ENCODE measurements at regions not wholly inside any gene's neighbourhood (a gene's known extent, or its start where the extent isn't known, plus 50 kb on each side); places are given as distances from the start of the nearest gene placed in this dataset.

DNA sequence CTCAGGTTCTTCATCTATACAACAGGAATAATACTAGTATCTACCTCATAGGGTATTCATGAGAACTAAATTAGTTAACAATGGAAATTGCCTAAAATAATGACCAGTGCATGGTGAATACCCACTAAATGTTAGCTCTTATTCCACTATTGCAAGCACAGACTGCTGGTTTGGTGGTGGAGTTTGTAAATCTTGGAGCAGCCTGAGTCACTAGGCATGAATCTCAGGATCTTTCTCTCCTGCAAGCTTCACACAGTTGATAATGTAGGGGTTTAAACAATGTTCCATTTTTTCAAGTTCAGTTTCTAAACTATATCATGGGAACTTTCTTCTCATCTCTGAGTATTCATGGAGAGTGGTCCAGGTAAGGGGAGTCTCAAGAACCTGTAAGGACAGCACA lies 84.0 kb downstream of the OSR1 start:
- Histone ChIP-seq H3K9me2 (replicated peaks; ENCODE audit: low read length) (no peaks in the 10 kb centered on the region), H3K27me3 (ENCODE audit: low read length) (no peaks in the 10 kb centered on the region), H3K4me3 (ENCODE audit: low read length) (no peak overlapping the region), H3F3A (ENCODE audit: low read length, unreplicated experiment) (no peaks in the 10 kb centered on the region), H3K4me2 (ENCODE audit: low read length) (no peak overlapping the region), H2AFZ (ENCODE audit: low read length) (no peak overlapping the region), H3K36me3 (ENCODE audit: low read depth, low read length) (no peaks in the 10 kb centered on the region), H3K79me2 (ENCODE audit: low read length) (no peaks in the 10 kb centered on the region), H3K27ac (ENCODE audit: low read length) (no peak overlapping the region), H3K9me3 (ENCODE audit: low read length) (no peaks in the 10 kb centered on the region), H3K9ac (ENCODE audit: low read length) (no peak overlapping the region), H3K4me1 (ENCODE audit: insufficient read depth, low read length) (no peaks in the 10 kb centered on the region), H4K20me1 (ENCODE audit: low read length) (no peaks in the 10 kb centered on the region)
- POLR2A ChIA-PET (ENCODE audit: unreplicated experiment): no interaction called here
- no TSS peak for BruUV-seq (replicated peaks)
- DNase-seq: no peak
- TF ChIP-seq EZH2phosphoT487 (IDR thresholded peaks at IDR 0.05; ENCODE audit: borderline replicate concordance, low read length): no peak
- TF ChIP-seq EZH2 (IDR thresholded peaks at IDR 0.05; ENCODE audit: low read length, unreplicated experiment): no peak
- TF ChIP-seq, protein P1, sequence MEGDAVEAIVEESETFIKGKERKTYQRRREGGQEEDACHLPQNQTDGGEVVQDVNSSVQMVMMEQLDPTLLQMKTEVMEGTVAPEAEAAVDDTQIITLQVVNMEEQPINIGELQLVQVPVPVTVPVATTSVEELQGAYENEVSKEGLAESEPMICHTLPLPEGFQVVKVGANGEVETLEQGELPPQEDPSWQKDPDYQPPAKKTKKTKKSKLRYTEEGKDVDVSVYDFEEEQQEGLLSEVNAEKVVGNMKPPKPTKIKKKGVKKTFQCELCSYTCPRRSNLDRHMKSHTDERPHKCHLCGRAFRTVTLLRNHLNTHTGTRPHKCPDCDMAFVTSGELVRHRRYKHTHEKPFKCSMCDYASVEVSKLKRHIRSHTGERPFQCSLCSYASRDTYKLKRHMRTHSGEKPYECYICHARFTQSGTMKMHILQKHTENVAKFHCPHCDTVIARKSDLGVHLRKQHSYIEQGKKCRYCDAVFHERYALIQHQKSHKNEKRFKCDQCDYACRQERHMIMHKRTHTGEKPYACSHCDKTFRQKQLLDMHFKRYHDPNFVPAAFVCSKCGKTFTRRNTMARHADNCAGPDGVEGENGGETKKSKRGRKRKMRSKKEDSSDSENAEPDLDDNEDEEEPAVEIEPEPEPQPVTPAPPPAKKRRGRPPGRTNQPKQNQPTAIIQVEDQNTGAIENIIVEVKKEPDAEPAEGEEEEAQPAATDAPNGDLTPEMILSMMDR (conservative IDR thresholded peaks at IDR 0.05; ENCODE audit: low read depth, low read length): no peak
- intact Hi-C loops (cut with micrococcal nuclease): no loop called here
- CTCF ChIA-PET: no interaction called here
- ATAC-seq: no peak

DNA sequence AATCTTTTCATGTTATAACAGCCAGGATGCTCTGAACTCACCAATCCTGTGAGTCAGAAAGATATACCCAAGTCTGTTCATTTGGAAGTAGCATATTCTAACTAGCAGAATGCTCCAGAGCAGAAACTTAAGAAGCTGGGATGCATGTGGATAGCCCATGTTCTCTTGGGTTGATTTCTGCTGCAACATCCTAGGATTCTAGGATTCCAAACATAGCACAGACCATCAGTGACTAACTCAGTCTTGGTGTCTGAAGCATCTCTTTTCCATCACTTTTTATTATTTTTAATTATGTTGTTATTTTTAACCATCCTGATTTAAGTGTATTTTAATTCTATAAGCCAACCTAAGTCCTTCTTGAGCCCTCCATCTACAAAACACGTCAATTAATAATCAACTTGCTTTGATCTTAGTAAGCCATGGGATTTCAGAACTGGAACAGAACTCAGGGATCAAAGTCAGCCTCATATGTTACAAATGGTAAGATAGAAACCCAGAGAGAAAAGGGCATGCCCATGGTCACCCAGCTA lies 85.4 kb downstream of the OSR1 start:
- no peak for TF ChIP-seq EZH2 (IDR thresholded peaks at IDR 0.05; ENCODE audit: low read length, unreplicated experiment)
- TF ChIP-seq, protein P1 (conservative IDR thresholded peaks at IDR 0.05; ENCODE audit: low read depth, low read length): no peak
- TF ChIP-seq EZH2phosphoT487 (IDR thresholded peaks at IDR 0.05; ENCODE audit: borderline replicate concordance, low read length): no peak

DNA sequence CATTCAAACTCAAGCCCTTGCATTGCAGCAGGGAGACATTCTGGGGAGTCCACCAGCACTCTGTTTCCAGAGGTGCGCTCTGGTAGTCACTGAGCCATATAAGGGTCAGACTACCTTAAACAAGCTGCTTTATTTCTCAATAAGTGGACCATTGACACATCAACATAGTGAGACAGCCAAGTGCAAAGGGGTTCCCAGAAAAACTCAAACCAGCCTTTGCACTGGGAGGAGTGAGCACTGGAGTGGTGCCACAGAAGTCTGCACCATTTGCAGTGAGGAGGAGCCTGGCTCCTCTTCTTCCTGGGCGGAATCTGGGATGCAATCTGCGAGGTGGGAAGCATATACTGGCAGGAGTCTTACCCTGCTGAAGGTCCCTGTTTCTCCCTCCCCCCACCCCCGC lies 86.4 kb downstream of the OSR1 start:
- POLR2A ChIA-PET (ENCODE audit: unreplicated experiment): no interaction called here
- CTCF ChIA-PET: no interaction called here
- Histone ChIP-seq H3K27me3 (ENCODE audit: low read length) (no peaks in the 10 kb centered on the region), H3K4me3 (ENCODE audit: low read length) (no peak overlapping the region), H3K9ac (ENCODE audit: low read length) (no peak overlapping the region), H3F3A (ENCODE audit: low read length, unreplicated experiment) (no peaks in the 10 kb centered on the region), H4K20me1 (ENCODE audit: low read length) (no peaks in the 10 kb centered on the region), H3K4me1 (ENCODE audit: insufficient read depth, low read length) (no peaks in the 10 kb centered on the region), H3K27ac (ENCODE audit: low read length) (no peak overlapping the region), H2AFZ (ENCODE audit: low read length) (no peak overlapping the region), H3K4me2 (ENCODE audit: low read length) (no peak overlapping the region), H3K36me3 (ENCODE audit: low read depth, low read length) (no peaks in the 10 kb centered on the region), H3K79me2 (ENCODE audit: low read length) (no peaks in the 10 kb centered on the region), H3K9me2 (replicated peaks; ENCODE audit: low read length) (no peaks in the 10 kb centered on the region), H3K9me3 (ENCODE audit: low read length) (no peaks in the 10 kb centered on the region)
- no TSS peak for BruUV-seq (replicated peaks)
- DNase-seq (no peak), ATAC-seq (no peak)
- TF ChIP-seq EZH2phosphoT487 (IDR thresholded peaks at IDR 0.05; ENCODE audit: borderline replicate concordance, low read length) (no peak), EZH2 (IDR thresholded peaks at IDR 0.05; ENCODE audit: low read length, unreplicated experiment) (no peak)
- TF ChIP-seq, protein P1 (conservative IDR thresholded peaks at IDR 0.05; ENCODE audit: low read depth, low read length): no peak
- intact Hi-C loops (cut with micrococcal nuclease): no loop called here

More for the DNA sequence above, 85.4 kb downstream of the OSR1 start:
- Histone ChIP-seq H2AFZ (ENCODE audit: low read length) (no peak overlapping the region), H3K4me1 (ENCODE audit: insufficient read depth, low read length) (no peaks in the 10 kb centered on the region), H3F3A (ENCODE audit: low read length, unreplicated experiment) (no peaks in the 10 kb centered on the region), H3K79me2 (ENCODE audit: low read length) (no peaks in the 10 kb centered on the region), H3K4me2 (ENCODE audit: low read length) (no peak overlapping the region), H3K4me3 (ENCODE audit: low read length) (no peak overlapping the region), H4K20me1 (ENCODE audit: low read length) (no peaks in the 10 kb centered on the region), H3K9me2 (replicated peaks; ENCODE audit: low read length) (no peaks in the 10 kb centered on the region), H3K36me3 (ENCODE audit: low read depth, low read length) (no peaks in the 10 kb centered on the region), H3K9ac (ENCODE audit: low read length) (no peak overlapping the region), H3K9me3 (ENCODE audit: low read length) (no peaks in the 10 kb centered on the region), H3K27me3 (ENCODE audit: low read length) (no peaks in the 10 kb centered on the region), H3K27ac (ENCODE audit: low read length) (no peak overlapping the region)
- CTCF ChIA-PET: no interaction called here
- POLR2A ChIA-PET (ENCODE audit: unreplicated experiment): no interaction called here
- DNase-seq: no peak
- no peak for ATAC-seq
- intact Hi-C loops (cut with micrococcal nuclease): no loop called here
- BruUV-seq (replicated peaks): no TSS peak
